GM18951 (cell line): ENCODE measurements at regions not wholly inside any gene's neighbourhood (a gene's known extent, or its start where the extent isn't known, plus 50 kb on each side); places are given as distances from the start of the nearest gene placed in this dataset.

Experiments
- POLR2A ChIP-seq: IDR thresholded peaks from 4 replicates; pipeline ENCODE4 v1.6.1; 2011; ENCODE audit warnings: mild to moderate bottlenecking; ENCODE audit not compliant: insufficient read length, insufficient read depth; ENCODE audit errors: extremely low read depth
- in situ Hi-C: fragments of 300-500 bp; cut with MboI; formaldehyde crosslinking; loops from one replicate; pipeline ENCODE4 v1.12.0; 2022; ENCODE audit warnings: low sequenced_read_pairs, mixed read lengths, inconsistent platforms; ENCODE audit not compliant: unreplicated experiment

- no peak for TF ChIP-seq POLR2A
- in situ Hi-C loops = no loop called here
Observed at GRCh38 chr12:46436747-46437146, 64.2 kb upstream of the SLC38A2 start.

GRCh38 chr12:46435625-46436024 lies 63.1 kb upstream of the SLC38A2 start:
- no peak for TF ChIP-seq POLR2A
- in situ Hi-C loops = no loop called here

- TF ChIP-seq POLR2A = no peak
- in situ Hi-C loops = no loop called here
Observed at GRCh38 chr12:46435029-46435428, 62.5 kb upstream of the SLC38A2 start.

- TF ChIP-seq POLR2A = no peak
- in situ Hi-C loops = no loop called here
Observed at GRCh38 chr12:46433829-46434228, 61.3 kb upstream of the SLC38A2 start.

GRCh38 chr12:46432325-46432724 lies 59.8 kb upstream of the SLC38A2 start:
- no peak for TF ChIP-seq POLR2A
- in situ Hi-C loops = no loop called here

- in situ Hi-C loops = no loop called here
Observed at GRCh38 chr12:46430340-46430948, 57.9 kb upstream of the SLC38A2 start.

More at GRCh38 chr12:46430340-46430948, 57.9 kb upstream of the SLC38A2 start:
- TF ChIP-seq POLR2A = no peak
